ENCODE measurements at regions not wholly inside any gene's neighbourhood (a gene's known extent, or its start where the extent isn't known, plus 50 kb on each side); places are given as distances from the start of the nearest gene placed in this dataset.

DNA sequence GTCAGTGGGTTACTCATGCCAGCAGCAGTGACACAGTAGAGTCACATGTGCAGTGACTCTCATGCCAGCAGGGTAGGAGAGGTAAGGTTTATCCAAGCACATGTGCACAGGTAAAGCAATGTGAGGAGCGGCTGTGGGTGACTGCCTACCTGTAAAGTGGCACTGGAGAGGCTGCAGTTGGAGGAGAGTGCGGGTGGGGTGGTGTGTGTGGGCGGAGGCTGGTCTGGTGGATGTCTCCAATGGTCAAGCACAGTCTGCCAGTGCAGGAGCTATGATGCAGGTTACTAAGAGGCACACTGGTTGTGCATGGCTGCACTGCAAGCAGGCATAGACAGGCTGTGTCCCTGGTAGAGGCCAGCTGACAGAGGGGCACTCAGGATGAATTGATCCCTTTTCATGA lies 588.2 kb upstream of the FTMT start:
- no peak for TF ChIP-seq POLR2A (IDR thresholded peaks at IDR 0.05)
- no peak for TF ChIP-seq POLR2AphosphoS5 (IDR thresholded peaks at IDR 0.05)
- TF ChIP-seq, protein P1, sequence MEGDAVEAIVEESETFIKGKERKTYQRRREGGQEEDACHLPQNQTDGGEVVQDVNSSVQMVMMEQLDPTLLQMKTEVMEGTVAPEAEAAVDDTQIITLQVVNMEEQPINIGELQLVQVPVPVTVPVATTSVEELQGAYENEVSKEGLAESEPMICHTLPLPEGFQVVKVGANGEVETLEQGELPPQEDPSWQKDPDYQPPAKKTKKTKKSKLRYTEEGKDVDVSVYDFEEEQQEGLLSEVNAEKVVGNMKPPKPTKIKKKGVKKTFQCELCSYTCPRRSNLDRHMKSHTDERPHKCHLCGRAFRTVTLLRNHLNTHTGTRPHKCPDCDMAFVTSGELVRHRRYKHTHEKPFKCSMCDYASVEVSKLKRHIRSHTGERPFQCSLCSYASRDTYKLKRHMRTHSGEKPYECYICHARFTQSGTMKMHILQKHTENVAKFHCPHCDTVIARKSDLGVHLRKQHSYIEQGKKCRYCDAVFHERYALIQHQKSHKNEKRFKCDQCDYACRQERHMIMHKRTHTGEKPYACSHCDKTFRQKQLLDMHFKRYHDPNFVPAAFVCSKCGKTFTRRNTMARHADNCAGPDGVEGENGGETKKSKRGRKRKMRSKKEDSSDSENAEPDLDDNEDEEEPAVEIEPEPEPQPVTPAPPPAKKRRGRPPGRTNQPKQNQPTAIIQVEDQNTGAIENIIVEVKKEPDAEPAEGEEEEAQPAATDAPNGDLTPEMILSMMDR (IDR thresholded peaks at IDR 0.05), result no peak
- no peak for TF ChIP-seq EP300 (IDR thresholded peaks at IDR 0.05)
